PC-3 (cell line): ENCODE measurements at regions not wholly inside any gene's neighbourhood (a gene's known extent, or its start where the extent isn't known, plus 50 kb on each side); places are given as distances from the start of the nearest gene placed in this dataset.

Source experiments
- CTCF ChIP-seq: fragments of 300-600 bp; sonication (generic); conservative IDR thresholded peaks from 2 replicates; pipeline ENCODE4 v1.5.1; 2017; ENCODE audit warnings: antibody characterized with exemption, low read depth, mild to moderate bottlenecking, low read length
- EZH2 ChIP-seq: fragments of 300-600 bp; sonication (generic); IDR thresholded peaks from one replicate; pipeline ENCODE4 v1.6.1; 2017; ENCODE audit warnings: antibody characterized with exemption, mild to moderate bottlenecking, low read length; ENCODE audit not compliant: unreplicated experiment
- EZH2phosphoT487 ChIP-seq: fragments of 300-600 bp; sonication (generic); IDR thresholded peaks from 2 replicates; pipeline ENCODE4 v1.6.1; 2018; ENCODE audit warnings: mild to moderate bottlenecking, antibody characterized with exemption, low read length, borderline replicate concordance

- no peak for TF ChIP-seq CTCF
- no peak for TF ChIP-seq EZH2phosphoT487
- no peak for TF ChIP-seq EZH2
Measured at GRCh38 chr5:162558120-162558519, 490.5 kb downstream of the GABRG2 start.
